ENCODE measurements at regions not wholly inside any gene's neighbourhood (a gene's known extent, or its start where the extent isn't known, plus 50 kb on each side); places are given as distances from the start of the nearest gene placed in this dataset.

DNA sequence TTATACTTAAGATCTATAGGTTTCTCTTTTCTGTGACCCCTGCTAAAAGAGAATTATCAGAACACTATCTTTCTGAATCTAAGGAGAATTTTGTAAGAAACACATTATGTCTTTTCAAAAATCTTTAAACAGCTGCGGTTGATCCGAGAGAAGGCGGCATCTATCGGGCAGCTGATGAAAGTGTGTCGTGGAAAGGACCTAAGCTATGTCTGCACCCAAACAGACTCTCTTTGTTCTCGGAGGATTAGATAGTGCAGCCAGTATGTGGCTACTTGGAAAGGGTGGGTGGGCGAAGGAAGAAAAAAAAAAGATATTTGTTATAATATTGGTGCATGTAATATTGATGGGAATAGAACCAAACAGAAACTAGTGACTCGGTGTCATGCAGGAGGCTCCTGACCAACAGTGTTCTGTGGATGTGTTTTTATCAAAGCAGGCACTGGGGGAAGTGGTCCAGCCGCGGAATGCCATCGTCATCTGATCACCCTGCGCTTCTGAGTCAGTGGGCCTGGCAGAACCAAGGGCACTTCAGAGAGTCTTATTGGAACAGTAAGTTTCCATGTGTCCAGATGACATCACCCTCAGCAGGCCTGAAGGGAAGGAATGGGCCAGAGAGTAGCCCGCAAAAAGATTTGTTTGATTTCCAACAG, 509.7 kb upstream of the AKR1E2 start:
- TF ChIP-seq, protein P1, sequence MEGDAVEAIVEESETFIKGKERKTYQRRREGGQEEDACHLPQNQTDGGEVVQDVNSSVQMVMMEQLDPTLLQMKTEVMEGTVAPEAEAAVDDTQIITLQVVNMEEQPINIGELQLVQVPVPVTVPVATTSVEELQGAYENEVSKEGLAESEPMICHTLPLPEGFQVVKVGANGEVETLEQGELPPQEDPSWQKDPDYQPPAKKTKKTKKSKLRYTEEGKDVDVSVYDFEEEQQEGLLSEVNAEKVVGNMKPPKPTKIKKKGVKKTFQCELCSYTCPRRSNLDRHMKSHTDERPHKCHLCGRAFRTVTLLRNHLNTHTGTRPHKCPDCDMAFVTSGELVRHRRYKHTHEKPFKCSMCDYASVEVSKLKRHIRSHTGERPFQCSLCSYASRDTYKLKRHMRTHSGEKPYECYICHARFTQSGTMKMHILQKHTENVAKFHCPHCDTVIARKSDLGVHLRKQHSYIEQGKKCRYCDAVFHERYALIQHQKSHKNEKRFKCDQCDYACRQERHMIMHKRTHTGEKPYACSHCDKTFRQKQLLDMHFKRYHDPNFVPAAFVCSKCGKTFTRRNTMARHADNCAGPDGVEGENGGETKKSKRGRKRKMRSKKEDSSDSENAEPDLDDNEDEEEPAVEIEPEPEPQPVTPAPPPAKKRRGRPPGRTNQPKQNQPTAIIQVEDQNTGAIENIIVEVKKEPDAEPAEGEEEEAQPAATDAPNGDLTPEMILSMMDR (IDR thresholded peaks at IDR 0.05; ENCODE audit: extremely low read depth in 1 of 2, insufficient read depth in 1 of 2, low read depth in 1 of 2, low read length in 2 of 2), result no peak
- TF ChIP-seq EZH2 (IDR thresholded peaks at IDR 0.05; ENCODE audit: borderline replicate concordance, low read depth, low read length, severe bottlenecking) (no peak), JUN (IDR thresholded peaks at IDR 0.05; ENCODE audit: borderline replicate concordance, insufficient read depth, insufficient read length, low read depth) (no peak), POLR2AphosphoS5 (IDR thresholded peaks at IDR 0.05; ENCODE audit: insufficient read depth, low read depth, low read length) (no peak), POLR2A (IDR thresholded peaks at IDR 0.05; ENCODE audit: low read depth, low read length) (no peak)
